ENCODE measurements at regions not wholly inside any gene's neighbourhood (a gene's known extent, or its start where the extent isn't known, plus 50 kb on each side); places are given as distances from the start of the nearest gene placed in this dataset.
A peak's percentile ranks its signal among the peaks of the same experiment; 100 is the strongest.

DNA sequence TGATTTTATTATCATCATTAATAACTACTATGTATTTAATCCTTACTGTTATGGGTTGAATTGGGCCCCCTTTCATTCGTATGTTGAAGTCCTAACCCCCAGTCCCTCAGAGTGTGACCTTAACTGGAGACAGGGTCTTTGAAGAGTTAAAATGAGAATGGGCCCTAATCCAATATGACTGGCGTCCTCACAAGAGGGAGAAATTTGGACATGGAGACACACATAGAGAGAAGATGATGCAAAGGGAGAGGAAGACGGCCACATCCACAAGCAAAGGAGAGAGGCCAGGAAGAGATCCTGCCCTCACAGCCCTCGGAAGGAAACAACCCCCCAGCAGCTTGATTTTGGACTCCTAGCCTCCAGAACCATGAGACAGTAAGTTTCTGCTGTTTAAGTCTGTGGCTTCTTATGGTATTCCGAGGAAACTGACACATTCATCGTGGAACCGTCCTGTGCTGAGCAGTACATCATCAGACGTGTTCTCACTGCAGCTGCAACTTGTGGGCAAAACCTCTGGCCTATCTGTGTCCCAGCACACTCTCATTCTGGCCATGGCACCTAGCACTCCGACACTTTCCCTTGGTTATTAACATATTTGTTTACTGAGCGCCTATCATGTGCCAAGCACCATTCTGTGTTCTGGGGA, 127.6 kb downstream of the SLC38A6 start:
- DNase-seq (ENCODE audit: low spot score) = no peak

DNA sequence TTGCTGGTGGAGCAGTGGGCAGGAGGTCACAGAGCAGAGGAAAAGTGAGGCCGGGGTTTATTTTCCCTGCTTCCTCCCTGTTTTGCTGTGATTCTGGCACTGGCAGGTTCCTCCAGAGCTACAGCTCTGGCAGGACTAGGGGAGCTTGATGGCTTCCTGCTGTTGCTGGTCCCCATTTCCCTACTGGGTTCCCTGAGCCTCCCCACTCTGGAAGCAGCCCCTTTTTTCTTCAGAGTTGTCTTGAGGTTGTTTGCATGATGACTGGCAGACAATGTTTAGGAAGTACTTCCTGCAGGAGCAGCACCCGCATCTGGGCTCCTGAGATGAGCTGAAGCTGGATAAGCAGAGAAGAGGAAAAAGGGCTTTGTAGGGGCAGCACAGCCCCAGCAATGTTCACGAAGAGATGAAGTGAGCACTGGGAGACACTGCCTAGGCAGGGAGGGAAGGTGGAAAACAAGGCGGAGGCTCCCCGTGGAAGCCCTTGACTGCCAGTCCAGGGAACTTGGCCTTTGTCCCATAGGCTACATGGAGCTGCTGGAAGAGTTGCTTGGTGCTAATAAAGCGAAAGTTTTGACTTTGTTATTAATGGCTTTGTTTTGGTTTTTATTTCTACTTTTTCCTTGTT, 126.9 kb downstream of the SLC38A6 start:
- peak; percentile 1 for DNase-seq (ENCODE audit: low spot score)

DNA sequence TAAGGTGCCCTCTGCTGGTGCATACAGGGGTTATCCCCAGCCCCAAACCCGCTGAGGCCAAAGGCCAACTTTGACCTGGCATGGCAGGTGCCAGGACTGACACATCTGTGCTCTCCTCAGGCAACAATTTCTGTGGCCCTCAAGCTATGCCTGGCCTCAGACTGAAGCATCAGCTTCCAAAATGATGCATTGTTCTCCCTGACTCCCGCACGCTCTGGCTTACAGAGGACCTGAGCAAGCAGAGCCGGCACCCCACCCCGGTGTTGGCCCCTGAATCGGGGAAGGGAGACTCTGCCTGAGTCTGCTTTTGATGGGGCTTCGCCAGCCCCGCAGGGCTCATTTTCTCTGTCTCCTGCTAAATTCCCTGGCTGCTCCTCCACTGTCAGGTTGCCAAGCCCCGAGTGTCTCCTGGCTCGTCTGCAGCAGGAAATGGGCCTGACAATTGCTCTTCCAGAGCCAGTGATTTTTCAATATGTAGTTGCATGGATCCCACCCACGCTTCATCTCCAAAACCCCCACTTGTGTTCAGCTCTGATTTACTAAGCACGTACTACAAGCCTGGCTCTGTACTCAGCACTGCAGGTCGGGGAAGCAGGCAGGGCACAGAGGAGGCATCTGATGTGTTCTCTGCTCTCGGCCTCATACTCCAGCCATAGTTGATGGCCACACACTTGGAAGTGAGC, 126.1 kb downstream of the SLC38A6 start:
- no peak for DNase-seq (ENCODE audit: low spot score)

DNA sequence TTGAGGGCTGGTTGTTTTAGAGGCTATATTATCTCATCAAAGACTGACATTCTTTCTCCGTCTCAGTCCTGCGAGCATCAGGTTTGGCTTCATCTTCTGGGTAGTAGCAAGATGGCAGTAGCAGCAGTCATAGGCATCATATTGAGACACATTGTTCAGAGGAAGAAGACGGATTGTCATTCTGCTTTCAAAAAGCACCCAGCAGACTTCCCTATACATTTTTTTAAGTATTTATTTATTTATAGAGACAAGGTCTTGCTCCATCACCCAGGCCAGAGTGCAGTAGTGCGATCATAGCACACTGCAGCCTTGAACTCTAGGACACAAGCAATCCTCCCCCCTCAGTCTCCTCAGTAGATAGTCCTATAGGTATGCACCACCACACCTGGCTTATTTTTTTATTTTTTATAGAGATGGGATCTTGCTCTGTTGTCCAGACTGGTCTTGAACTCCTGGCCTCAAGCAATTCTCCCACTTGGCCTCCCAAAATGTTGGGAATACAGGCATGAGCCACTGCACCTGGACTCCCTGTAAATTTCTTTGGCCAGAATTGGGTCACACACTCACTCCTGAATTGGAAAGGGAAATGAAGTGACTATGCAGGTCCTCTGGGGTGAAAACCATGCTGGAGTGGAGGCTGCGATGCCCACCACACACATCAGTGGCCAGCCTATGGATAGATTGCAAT, 125.4 kb downstream of the SLC38A6 start:
- no peak for DNase-seq (ENCODE audit: low spot score)

DNA sequence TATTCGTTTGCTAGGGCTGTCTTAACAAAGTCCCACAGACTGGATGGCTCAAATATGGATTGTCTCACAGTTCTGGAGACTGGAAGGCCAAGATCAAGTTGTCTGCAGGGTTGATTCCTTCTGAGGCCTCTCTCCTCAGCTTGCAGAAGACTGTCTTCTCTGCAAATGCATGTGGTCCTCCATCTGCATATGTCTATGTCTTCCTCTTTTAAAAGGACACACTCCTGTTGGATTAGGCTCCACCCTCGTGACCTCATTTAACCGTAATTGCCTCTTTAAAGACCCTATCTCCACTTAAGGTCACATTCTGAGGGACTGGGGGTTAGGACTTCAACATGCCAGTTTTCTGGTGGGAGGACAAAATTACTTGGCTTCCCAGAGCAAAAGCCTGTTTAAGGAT, 123.3 kb downstream of the SLC38A6 start:
- no peak for DNase-seq (ENCODE audit: low spot score)

DNA sequence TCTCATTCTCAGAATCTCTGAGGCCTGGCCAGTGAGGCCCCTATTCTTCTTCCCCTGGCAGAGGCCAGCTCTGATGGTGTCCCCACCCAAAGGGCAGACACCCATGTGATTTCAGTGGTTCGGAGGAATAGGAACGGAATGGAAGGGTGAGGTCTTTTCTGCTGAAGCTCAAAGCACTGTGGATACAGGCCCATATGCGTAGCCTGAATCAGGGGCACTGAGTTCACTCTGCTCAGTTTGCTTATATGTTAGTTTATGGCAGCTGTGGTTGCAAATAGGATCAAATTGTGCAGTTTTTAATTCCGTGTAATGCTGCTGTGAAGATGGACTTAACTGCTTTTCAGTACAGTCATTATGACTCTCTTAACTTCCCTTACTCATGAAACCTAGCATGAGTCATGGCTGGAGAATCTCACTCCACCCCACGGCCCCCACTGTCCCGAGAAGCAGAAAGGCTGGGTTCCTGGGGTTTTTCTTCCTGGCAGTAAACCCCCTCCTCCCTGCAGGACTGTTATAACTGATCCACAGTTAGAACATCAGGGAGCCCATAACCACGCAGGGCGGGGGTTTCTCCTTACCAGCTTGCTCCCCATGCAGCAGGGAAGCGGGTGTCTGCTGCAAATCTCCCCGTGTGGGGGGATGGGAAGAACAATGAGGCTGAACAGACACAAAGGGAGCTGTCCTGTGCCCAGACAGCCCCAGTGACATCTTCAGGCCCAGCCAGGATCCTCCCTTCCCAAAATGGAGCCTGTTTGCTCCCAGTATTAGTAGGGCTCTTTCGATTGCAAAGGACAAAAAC, 122.7 kb downstream of the SLC38A6 start:
- DNase-seq (ENCODE audit: low spot score) = peak; percentile 79

DNA sequence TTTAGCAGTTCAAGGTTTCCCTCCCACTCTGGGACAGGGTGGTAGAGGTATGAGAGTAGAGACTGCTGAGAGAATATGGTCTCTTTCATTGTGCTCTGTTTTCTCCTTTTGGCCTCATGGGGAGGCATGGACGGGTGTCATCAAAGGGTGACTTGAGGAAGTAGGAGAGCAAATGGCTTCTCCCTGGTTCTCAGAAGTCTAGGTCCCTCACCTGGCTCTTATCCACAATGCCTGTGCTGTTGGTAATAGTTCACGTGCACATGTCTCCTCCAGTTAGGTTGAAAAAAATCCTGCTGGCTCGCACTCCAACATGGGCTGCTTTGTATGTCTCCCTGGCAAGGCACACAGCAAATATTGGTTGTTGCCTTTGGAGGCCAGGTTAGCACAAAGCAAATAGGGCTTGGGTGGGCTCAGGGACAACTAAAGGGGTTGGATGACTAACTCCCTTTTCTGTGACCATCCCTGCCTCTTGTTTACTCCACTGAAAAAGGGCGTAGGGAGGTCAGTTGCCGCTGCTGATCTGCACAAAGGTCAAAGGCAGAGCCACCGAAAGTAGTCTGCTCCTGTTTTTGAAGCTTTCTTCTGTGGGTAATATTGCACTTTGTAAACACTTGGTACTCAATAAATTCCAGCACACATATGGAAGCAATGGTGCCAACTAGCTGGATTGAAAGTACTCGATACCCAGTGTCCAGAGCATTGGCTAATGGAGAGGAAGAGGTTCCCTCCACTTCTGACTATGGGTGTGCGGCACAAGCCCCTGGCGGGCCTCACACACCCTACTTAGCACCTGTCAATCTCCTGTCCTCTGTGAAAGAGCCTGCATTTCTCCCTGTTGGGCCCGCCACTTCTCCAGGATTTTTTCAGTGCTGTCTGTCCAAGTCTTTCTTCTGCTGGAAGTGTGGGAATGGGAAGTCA, 121.8 kb downstream of the SLC38A6 start:
- peak; percentile 70 for DNase-seq (ENCODE audit: low spot score)
